ENCODE measurements at regions not wholly inside any gene's neighbourhood (a gene's known extent, or its start where the extent isn't known, plus 50 kb on each side); places are given as distances from the start of the nearest gene placed in this dataset.

GRCh38 chr5:14988223-14988622 lies 116.6 kb upstream of the ANKH start:
- TF ChIP-seq POLR2A (IDR thresholded peaks at IDR 0.05) (no peak), EP300 (IDR thresholded peaks at IDR 0.05) (no peak), POLR2AphosphoS5 (IDR thresholded peaks at IDR 0.05) (no peak)
- TF ChIP-seq, protein P1, sequence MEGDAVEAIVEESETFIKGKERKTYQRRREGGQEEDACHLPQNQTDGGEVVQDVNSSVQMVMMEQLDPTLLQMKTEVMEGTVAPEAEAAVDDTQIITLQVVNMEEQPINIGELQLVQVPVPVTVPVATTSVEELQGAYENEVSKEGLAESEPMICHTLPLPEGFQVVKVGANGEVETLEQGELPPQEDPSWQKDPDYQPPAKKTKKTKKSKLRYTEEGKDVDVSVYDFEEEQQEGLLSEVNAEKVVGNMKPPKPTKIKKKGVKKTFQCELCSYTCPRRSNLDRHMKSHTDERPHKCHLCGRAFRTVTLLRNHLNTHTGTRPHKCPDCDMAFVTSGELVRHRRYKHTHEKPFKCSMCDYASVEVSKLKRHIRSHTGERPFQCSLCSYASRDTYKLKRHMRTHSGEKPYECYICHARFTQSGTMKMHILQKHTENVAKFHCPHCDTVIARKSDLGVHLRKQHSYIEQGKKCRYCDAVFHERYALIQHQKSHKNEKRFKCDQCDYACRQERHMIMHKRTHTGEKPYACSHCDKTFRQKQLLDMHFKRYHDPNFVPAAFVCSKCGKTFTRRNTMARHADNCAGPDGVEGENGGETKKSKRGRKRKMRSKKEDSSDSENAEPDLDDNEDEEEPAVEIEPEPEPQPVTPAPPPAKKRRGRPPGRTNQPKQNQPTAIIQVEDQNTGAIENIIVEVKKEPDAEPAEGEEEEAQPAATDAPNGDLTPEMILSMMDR (IDR thresholded peaks at IDR 0.05) = no peak
